Muscle of leg (tissue), 3 donors: ENCODE measurements at regions not wholly inside any gene's neighbourhood (a gene's known extent, or its start where the extent isn't known, plus 50 kb on each side); places are given as distances from the start of the nearest gene placed in this dataset.
A peak's percentile ranks its signal among the peaks of the same experiment; 100 is the strongest.

ENCODE experiments used
- DNase-seq: peaks from one replicate; pipeline ENCODE4 v3.0.0; 2013
- H3K27ac ChIP-seq: one replicate; pipeline ENCODE4 v1.5.1; 2013; ENCODE audit warnings: mild to moderate bottlenecking, low read length, control low read depth
- H3K27me3 ChIP-seq: one replicate; pipeline ENCODE4 v1.6.1; 2013; ENCODE audit warnings: low read length; ENCODE audit not compliant: control insufficient read depth, insufficient read depth
- H3K36me3 ChIP-seq: one replicate; pipeline ENCODE4 v1.6.1; 2013; ENCODE audit warnings: low read length; ENCODE audit not compliant: control insufficient read depth, insufficient read depth
- H3K4me1 ChIP-seq: one replicate; pipeline ENCODE4 v1.6.1; 2013; ENCODE audit warnings: low read length; ENCODE audit not compliant: control insufficient read depth, insufficient read depth
- H3K4me3 ChIP-seq: one replicate; pipeline ENCODE4 v1.5.1; 2013; ENCODE audit warnings: low read length, control low read depth
- H3K9me3 ChIP-seq: replicated peaks from 2 replicates; pipeline ENCODE4 v1.6.1; 2013; ENCODE audit warnings: low read depth, low read length; ENCODE audit not compliant: control insufficient read depth
- WGBS: methylation state at CpG from one replicate; pipeline ENCODE4 v1.1.5; 2013; ENCODE audit warnings: missing lambda C conversion rate; ENCODE audit not compliant: insufficient coverage; 5-methylcytosine and 5-hydroxymethylcytosine counted together

- Histone ChIP-seq H3K4me1 (peaks cover 17% of the 10 kb centered on the region), H3K9me3 (no peaks in the 10 kb centered on the region), H3K36me3 (no peaks in the 10 kb centered on the region), H3K4me3 (no peak overlapping the region), H3K27me3 (no peaks in the 10 kb centered on the region), H3K27ac (peak overlapping the region; percentile 17)
- DNase-seq = peak; percentile 9
- WGBS = 46% methylated on average over 5 of the region's 5 CpGs
Observed at GRCh38 chr16:55082591-55082976, 151.9 kb downstream of the IRX5 start.

- no peaks in the 10 kb centered on the region for H3K9me3 ChIP-seq
- no peaks in the 10 kb centered on the region for H3K27me3 ChIP-seq
- WGBS = 79% methylated on average over 4 of the region's 5 CpGs
- no peak overlapping the region for H3K4me3 ChIP-seq
- no peak for DNase-seq
- H3K27ac ChIP-seq = no peak overlapping the region
- no peaks in the 10 kb centered on the region for H3K36me3 ChIP-seq
- H3K4me1 ChIP-seq = peaks cover 17% of the 10 kb centered on the region
Observed at GRCh38 chr16:55083052-55083451, 152.4 kb downstream of the IRX5 start.

DNA sequence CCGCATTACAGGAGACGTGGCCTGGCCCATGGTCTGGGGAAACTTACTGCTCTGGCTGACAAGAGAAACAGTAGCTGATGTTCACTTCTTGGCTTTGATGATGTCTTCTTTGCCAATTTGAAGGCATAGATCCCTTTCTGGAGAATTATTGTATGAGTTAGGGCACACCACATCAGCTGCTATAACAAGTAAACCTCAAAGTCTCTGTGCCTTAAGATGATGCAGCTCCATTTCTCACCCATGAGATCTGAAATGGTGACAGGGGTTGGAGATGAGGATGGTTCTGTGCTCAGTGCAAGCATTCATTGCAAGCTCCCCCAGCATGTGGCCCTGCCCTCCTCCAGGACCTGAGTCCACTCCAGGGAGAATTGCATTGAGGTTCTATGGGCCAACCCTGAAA, 157.4 kb downstream of the IRX5 start:
- Histone ChIP-seq H3K9me3 (no peaks in the 10 kb centered on the region), H3K4me1 (no peaks in the 10 kb centered on the region), H3K36me3 (no peaks in the 10 kb centered on the region), H3K27me3 (no peaks in the 10 kb centered on the region), H3K27ac (no peak overlapping the region), H3K4me3 (no peak overlapping the region)
- WGBS = 100% methylated on average over 2 of the region's 2 CpGs
- DNase-seq = no peak

- H3K27me3 ChIP-seq = no peaks in the 10 kb centered on the region
- H3K9me3 ChIP-seq = no peaks in the 10 kb centered on the region
- no peaks in the 10 kb centered on the region for H3K36me3 ChIP-seq
- no peak for DNase-seq
- H3K4me1 ChIP-seq = no peaks in the 10 kb centered on the region
- no peak overlapping the region for H3K4me3 ChIP-seq
- WGBS = 83% methylated on average over 4 of the region's 4 CpGs
- no peak overlapping the region for H3K27ac ChIP-seq
Observed at GRCh38 chr16:55089600-55089999, 158.9 kb downstream of the IRX5 start.

- Histone ChIP-seq H3K4me3 (no peak overlapping the region), H3K4me1 (no peaks in the 10 kb centered on the region), H3K36me3 (no peaks in the 10 kb centered on the region), H3K27me3 (no peaks in the 10 kb centered on the region), H3K9me3 (no peaks in the 10 kb centered on the region), H3K27ac (no peak overlapping the region)
- WGBS = 72% methylated on average over 23 of the region's 24 CpGs
- DNase-seq = no peak
Observed at GRCh38 chr16:55091213-55091870, 160.7 kb downstream of the IRX5 start.

DNA sequence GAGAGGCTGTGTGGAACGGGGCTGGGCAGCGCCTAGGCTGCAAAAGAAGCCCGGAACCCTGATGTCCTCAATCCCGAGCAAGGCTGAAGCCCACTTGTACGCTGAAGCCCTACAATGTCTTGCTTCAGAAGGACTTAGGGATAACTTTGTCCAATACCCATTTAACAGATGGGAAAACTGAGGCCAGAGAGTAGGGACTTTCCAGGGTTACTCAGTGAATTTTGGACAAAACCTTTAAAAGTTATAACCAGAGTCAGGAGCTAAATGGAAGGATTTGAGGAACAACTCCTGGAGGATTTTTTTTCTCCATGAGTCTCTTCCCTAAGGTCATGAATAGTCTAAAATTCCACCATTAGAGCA, 161.2 kb downstream of the IRX5 start:
- Histone ChIP-seq H3K27me3 (no peaks in the 10 kb centered on the region), H3K4me3 (no peak overlapping the region), H3K9me3 (no peaks in the 10 kb centered on the region), H3K27ac (no peak overlapping the region), H3K4me1 (no peaks in the 10 kb centered on the region), H3K36me3 (no peaks in the 10 kb centered on the region)
- WGBS = 96% methylated on average over 3 of the region's 5 CpGs
- no peak for DNase-seq

GRCh38 chr16:55100100-55100499, 169.4 kb downstream of the IRX5 start:
- Histone ChIP-seq H3K4me1 (peaks cover 4% of the 10 kb centered on the region), H3K27me3 (no peaks in the 10 kb centered on the region), H3K4me3 (no peak overlapping the region), H3K36me3 (no peaks in the 10 kb centered on the region), H3K27ac (no peak overlapping the region), H3K9me3 (no peaks in the 10 kb centered on the region)
- no peak for DNase-seq

DNA sequence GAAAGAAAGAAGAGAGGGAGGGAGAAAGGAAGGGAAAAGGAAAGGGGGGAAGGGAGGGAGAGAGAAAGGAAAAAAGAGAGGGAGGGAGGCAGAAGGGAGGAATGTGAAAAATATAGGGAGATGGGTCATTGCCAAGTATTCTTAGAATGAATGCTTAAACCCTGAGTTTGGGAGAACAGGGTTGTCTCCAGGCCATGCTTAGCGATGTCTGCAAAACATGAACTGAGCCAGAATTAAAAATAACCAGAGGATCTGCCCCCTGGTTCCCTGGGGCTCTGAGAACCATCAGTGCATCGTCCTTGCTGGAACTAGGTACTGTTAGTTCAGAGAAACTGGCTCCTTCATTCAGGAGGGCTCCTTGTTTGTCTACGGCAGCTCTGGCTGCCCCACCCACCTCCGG, 170.4 kb downstream of the IRX5 start:
- Histone ChIP-seq H3K4me3 (no peak overlapping the region), H3K36me3 (no peaks in the 10 kb centered on the region), H3K4me1 (peaks cover 4% of the 10 kb centered on the region), H3K27ac (no peak overlapping the region), H3K9me3 (no peaks in the 10 kb centered on the region), H3K27me3 (no peaks in the 10 kb centered on the region)
- DNase-seq = peak; percentile 61
- WGBS = 20% methylated on average over 4 of the region's 4 CpGs

DNA sequence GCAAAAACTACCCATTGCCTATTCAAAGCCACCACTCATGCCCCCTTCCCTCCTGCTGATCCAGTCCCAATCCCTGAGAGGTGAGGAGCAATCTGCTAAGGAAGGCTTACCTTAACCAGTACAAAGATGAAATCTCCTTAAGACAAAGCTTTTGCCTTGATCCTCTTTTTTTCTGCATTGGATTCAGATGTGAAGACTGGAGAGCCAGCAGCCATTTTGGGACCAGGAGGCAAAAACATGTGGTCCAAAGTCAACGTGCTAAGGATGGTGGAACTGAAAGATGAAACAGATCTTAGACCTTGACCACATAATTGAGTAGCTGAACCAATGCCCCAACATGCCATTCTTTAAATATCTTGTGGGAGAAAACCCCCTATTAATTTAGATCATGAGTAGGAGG, 171.4 kb downstream of the IRX5 start:
- Histone ChIP-seq H3K9me3 (no peaks in the 10 kb centered on the region), H3K27me3 (peaks cover under 1% of the 10 kb centered on the region), H3K36me3 (no peaks in the 10 kb centered on the region), H3K4me1 (peaks cover 4% of the 10 kb centered on the region), H3K4me3 (no peak overlapping the region), H3K27ac (no peak overlapping the region)
- DNase-seq = no peak
- WGBS = no CpG with 5 or more reads among the region's 1 CpG

- Histone ChIP-seq H3K27me3 (peaks cover 5% of the 10 kb centered on the region), H3K4me3 (no peak overlapping the region), H3K36me3 (no peaks in the 10 kb centered on the region), H3K27ac (no peak overlapping the region), H3K4me1 (peaks cover 4% of the 10 kb centered on the region), H3K9me3 (no peaks in the 10 kb centered on the region)
- no peak for DNase-seq
- 8% methylated on average over 2 of the region's 4 CpGs for WGBS
Observed at GRCh38 chr16:55102531-55102930, 171.9 kb downstream of the IRX5 start.

GRCh38 chr16:55107851-55108250, 177.2 kb downstream of the IRX5 start:
- H3K4me1 ChIP-seq = peaks cover 2% of the 10 kb centered on the region
- 94% methylated on average over 2 of the region's 3 CpGs for WGBS
- H3K9me3 ChIP-seq = no peaks in the 10 kb centered on the region
- H3K27me3 ChIP-seq = peaks cover 5% of the 10 kb centered on the region
- H3K36me3 ChIP-seq = no peaks in the 10 kb centered on the region
- no peak overlapping the region for H3K27ac ChIP-seq
- DNase-seq = no peak
- H3K4me3 ChIP-seq = no peak overlapping the region
